ENCODE measurements at regions not wholly inside any gene's neighbourhood (a gene's known extent, or its start where the extent isn't known, plus 50 kb on each side); places are given as distances from the start of the nearest gene placed in this dataset.
"Not testable (repeated sequence)": the region's sequence is repeated elsewhere in the genome, so short reads cannot be mapped to it uniquely, and the experiment has no call there.

- H3K27ac ChIP-seq; in situ Hi-C loops (cut with MboI; ENCODE audit: low pct_unique_long_range_greater_than_20kb in 2 of 9, low sequenced_read_pairs in 9 of 9, unreplicated experiment in 9 of 9); ATAC-seq (replicated peaks in 6 of 8); H3K4me1 ChIP-seq (replicated peaks in 1 of 2); H3K4me3 ChIP-seq: not testable (repeated sequence)
- 72 to 100% (median 89%) methylated on average over 1 to 7 of the region's 13 CpGs; no CpG with 5 or more reads in 5 of the 10 experiments for WGBS, 10 experiments
These were observed 93.3 kb downstream of the ANKRD30BL start for GRCh38 chr2:132068407-132068806.

GRCh38 chr2:132065391-132065790, 96.4 kb downstream of the ANKRD30BL start:
- in situ Hi-C loops (cut with MboI; ENCODE audit: low pct_unique_long_range_greater_than_20kb in 2 of 9, low sequenced_read_pairs in 9 of 9, unreplicated experiment in 9 of 9); ATAC-seq (replicated peaks in 6 of 8); H3K27ac ChIP-seq; H3K4me1 ChIP-seq (replicated peaks in 1 of 2); H3K4me3 ChIP-seq: not testable (repeated sequence)
- WGBS, 10 experiments = 80% methylated on average over 1 of the region's 2 CpGs; no CpG with 5 or more reads in 9 of the 10 experiments

GRCh38 chr2:132039609-132040236, 122.0 kb downstream of the ANKRD30BL start:
- H3K4me3 ChIP-seq; in situ Hi-C loops (cut with MboI; ENCODE audit: low pct_unique_long_range_greater_than_20kb in 2 of 9, low sequenced_read_pairs in 9 of 9, unreplicated experiment in 9 of 9); H3K27ac ChIP-seq; H3K4me1 ChIP-seq (replicated peaks in 1 of 2); ATAC-seq (replicated peaks in 6 of 8): not testable (repeated sequence)
- WGBS, 10 experiments = 17 to 100% (median 47%) methylated on average over 1 to 5 of the region's 5 CpGs; no CpG with 5 or more reads in 2 of the 10 experiments

GRCh38 chr2:132038883-132039235, 122.9 kb downstream of the ANKRD30BL start:
- ATAC-seq (replicated peaks in 6 of 8); in situ Hi-C loops (cut with MboI; ENCODE audit: low pct_unique_long_range_greater_than_20kb in 2 of 9, low sequenced_read_pairs in 9 of 9, unreplicated experiment in 9 of 9): not testable (repeated sequence)
- 0 to 50% methylated on average over 1 of the region's 1 CpG; no CpG with 5 or more reads in 8 of the 10 experiments for WGBS, 10 experiments

GRCh38 chr2:132038179-132038882, 123.4 kb downstream of the ANKRD30BL start:
- peak in 4 of 8 experiments; percentile 15 to 26 (median 22) for ATAC-seq (replicated peaks in 6 of 8)
- in situ Hi-C loops (cut with MboI; ENCODE audit: low pct_unique_long_range_greater_than_20kb in 2 of 9, low sequenced_read_pairs in 9 of 9, unreplicated experiment in 9 of 9) = no loop called here
- 0 to 5% (median 0%) methylated on average over 1 to 8 of the region's 84 CpGs; no CpG with 5 or more reads in 6 of the 10 experiments for WGBS, 10 experiments
- Histone ChIP-seq H3K4me3 (peak overlapping the region; percentile 46 to 64 (median 55)), H3K4me1 (replicated peaks in 1 of 2) (peaks cover 0 to 5% of the 10 kb centered on the region in 2 donors), H3K27ac (peak overlapping the region in 1 of 2 donors; percentile 44)

More at GRCh38 chr2:132038883-132039235, 122.9 kb downstream of the ANKRD30BL start:
- peak overlapping the region; percentile 46 to 64 (median 55) for H3K4me3 ChIP-seq
- not testable (repeated sequence) for H3K27ac ChIP-seq; H3K4me1 ChIP-seq (replicated peaks in 1 of 2)

- Histone ChIP-seq H3K4me1 (replicated peaks in 1 of 2) (peaks cover 0 to 5% of the 10 kb centered on the region in 2 donors), H3K27ac (no peak overlapping the region), H3K4me3 (peak overlapping the region; percentile 46 to 64 (median 55))
- in situ Hi-C loops (cut with MboI; ENCODE audit: low pct_unique_long_range_greater_than_20kb in 2 of 9, low sequenced_read_pairs in 9 of 9, unreplicated experiment in 9 of 9) = no loop called here
- ATAC-seq (replicated peaks in 6 of 8) = peak in 6 of 8 experiments; percentile 20 to 98 (median 88)
- 0% methylated on average over 1 to 2 of the region's 53 CpGs; no CpG with 5 or more reads in 8 of the 10 experiments for WGBS, 10 experiments
These were observed 124.1 kb downstream of the ANKRD30BL start for GRCh38 chr2:132037527-132038178.

- WGBS, 10 experiments = 4 to 93% (median 63%) methylated on average over 2 of the region's 2 CpGs
- in situ Hi-C loops (cut with MboI; ENCODE audit: low pct_unique_long_range_greater_than_20kb in 2 of 9, low sequenced_read_pairs in 9 of 9, unreplicated experiment in 9 of 9) = no loop called here
- peaks cover 0 to 3% of the 10 kb centered on the region in 2 donors for H3K4me1 ChIP-seq (replicated peaks in 1 of 2)
These were observed 127.1 kb downstream of the ANKRD30BL start for GRCh38 chr2:132034646-132035045.

GRCh38 chr2:132033949-132034348, 127.8 kb downstream of the ANKRD30BL start:
- in situ Hi-C loops (cut with MboI; ENCODE audit: low pct_unique_long_range_greater_than_20kb in 2 of 9, low sequenced_read_pairs in 9 of 9, unreplicated experiment in 9 of 9) = no loop called here
- 21 to 100% (median 76%) methylated on average over 1 to 2 of the region's 2 CpGs for WGBS, 10 experiments

More at GRCh38 chr2:132034646-132035045, 127.1 kb downstream of the ANKRD30BL start:
- no peak overlapping the region for H3K4me3 ChIP-seq
- H3K27ac ChIP-seq = no peak overlapping the region
- no peak for ATAC-seq (replicated peaks in 6 of 8)

GRCh38 chr2:132033365-132033764, 128.4 kb downstream of the ANKRD30BL start:
- H3K27ac ChIP-seq = no peak overlapping the region
- H3K4me3 ChIP-seq = no peak overlapping the region
- 0 to 100% (median 83%) methylated on average over 2 of the region's 2 CpGs for WGBS, 10 experiments
- H3K4me1 ChIP-seq (replicated peaks in 1 of 2) = no peaks in the 10 kb centered on the region
- no peak for ATAC-seq (replicated peaks in 6 of 8)
- in situ Hi-C loops (cut with MboI; ENCODE audit: low pct_unique_long_range_greater_than_20kb in 2 of 9, low sequenced_read_pairs in 9 of 9, unreplicated experiment in 9 of 9) = no loop called here

More at GRCh38 chr2:132033949-132034348, 127.8 kb downstream of the ANKRD30BL start:
- no peak for ATAC-seq (replicated peaks in 6 of 8)
- no peak overlapping the region for H3K4me3 ChIP-seq
- no peaks in the 10 kb centered on the region for H3K4me1 ChIP-seq (replicated peaks in 1 of 2)
- H3K27ac ChIP-seq = no peak overlapping the region

- H3K27ac ChIP-seq; ATAC-seq (replicated peaks in 6 of 8); H3K4me3 ChIP-seq; in situ Hi-C loops (cut with MboI; ENCODE audit: low pct_unique_long_range_greater_than_20kb in 2 of 9, low sequenced_read_pairs in 9 of 9, unreplicated experiment in 9 of 9); H3K4me1 ChIP-seq (replicated peaks in 1 of 2): not testable (repeated sequence)
- no CpG with 5 or more reads among the region's 1 CpG for WGBS, 10 experiments
These were observed 149.7 kb downstream of the ANKRD30BL start for GRCh38 chr2:132012046-132012445.

- no peak overlapping the region for H3K27ac ChIP-seq
- WGBS, 10 experiments = 0 to 8% (median 2%) methylated on average over 6 to 10 of the region's 56 CpGs; no CpG with 5 or more reads in 7 of the 10 experiments
- in situ Hi-C loops (cut with MboI; ENCODE audit: low pct_unique_long_range_greater_than_20kb in 2 of 9, low sequenced_read_pairs in 9 of 9, unreplicated experiment in 9 of 9) = no loop called here
- H3K4me3 ChIP-seq = peak overlapping the region; percentile 27 to 40 (median 35)
- ATAC-seq (replicated peaks in 6 of 8) = no peak
- no peaks in the 10 kb centered on the region for H3K4me1 ChIP-seq (replicated peaks in 1 of 2)
These were observed 151.8 kb downstream of the ANKRD30BL start for GRCh38 chr2:132009874-132010521.

GRCh38 chr2:132009177-132009873, 152.4 kb downstream of the ANKRD30BL start:
- no peaks in the 10 kb centered on the region for H3K4me1 ChIP-seq (replicated peaks in 1 of 2)
- H3K4me3 ChIP-seq = peak overlapping the region; percentile 27 to 40 (median 35)
- in situ Hi-C loops (cut with MboI; ENCODE audit: low pct_unique_long_range_greater_than_20kb in 2 of 9, low sequenced_read_pairs in 9 of 9, unreplicated experiment in 9 of 9) = no loop called here
- ATAC-seq (replicated peaks in 6 of 8) = no peak
- H3K27ac ChIP-seq = no peak overlapping the region
- 47 to 64% (median 54%) methylated on average over 2 of the region's 13 CpGs; no CpG with 5 or more reads in 4 of the 10 experiments for WGBS, 10 experiments

Measured in motor neuron (in vitro differentiated cells).